ENCODE measurements at regions not wholly inside any gene's neighbourhood (a gene's known extent, or its start where the extent isn't known, plus 50 kb on each side); places are given as distances from the start of the nearest gene placed in this dataset.

DNA sequence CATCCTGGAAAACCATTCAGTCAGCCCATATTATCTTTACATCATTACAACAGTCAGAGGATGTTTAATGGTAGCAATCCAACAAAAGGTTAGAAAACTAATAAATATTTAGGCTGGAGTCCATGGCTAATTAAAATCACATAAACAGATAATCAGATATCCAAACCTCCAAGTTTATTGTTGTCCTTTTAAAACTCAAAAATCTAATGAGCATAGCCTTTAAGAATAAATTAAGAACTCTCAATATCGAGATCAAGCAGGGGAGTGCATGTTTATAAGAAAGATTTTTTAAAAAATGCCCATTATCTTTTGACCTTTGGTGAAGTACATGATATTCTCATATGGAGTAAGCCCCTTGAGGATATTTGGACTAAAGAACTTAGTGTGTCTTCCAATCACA lies 842.9 kb upstream of the SEMA6A start:
- TF ChIP-seq, protein P1, sequence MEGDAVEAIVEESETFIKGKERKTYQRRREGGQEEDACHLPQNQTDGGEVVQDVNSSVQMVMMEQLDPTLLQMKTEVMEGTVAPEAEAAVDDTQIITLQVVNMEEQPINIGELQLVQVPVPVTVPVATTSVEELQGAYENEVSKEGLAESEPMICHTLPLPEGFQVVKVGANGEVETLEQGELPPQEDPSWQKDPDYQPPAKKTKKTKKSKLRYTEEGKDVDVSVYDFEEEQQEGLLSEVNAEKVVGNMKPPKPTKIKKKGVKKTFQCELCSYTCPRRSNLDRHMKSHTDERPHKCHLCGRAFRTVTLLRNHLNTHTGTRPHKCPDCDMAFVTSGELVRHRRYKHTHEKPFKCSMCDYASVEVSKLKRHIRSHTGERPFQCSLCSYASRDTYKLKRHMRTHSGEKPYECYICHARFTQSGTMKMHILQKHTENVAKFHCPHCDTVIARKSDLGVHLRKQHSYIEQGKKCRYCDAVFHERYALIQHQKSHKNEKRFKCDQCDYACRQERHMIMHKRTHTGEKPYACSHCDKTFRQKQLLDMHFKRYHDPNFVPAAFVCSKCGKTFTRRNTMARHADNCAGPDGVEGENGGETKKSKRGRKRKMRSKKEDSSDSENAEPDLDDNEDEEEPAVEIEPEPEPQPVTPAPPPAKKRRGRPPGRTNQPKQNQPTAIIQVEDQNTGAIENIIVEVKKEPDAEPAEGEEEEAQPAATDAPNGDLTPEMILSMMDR (IDR thresholded peaks at IDR 0.05), result no peak
- DNase-seq (ENCODE audit: low spot score), result no peak
- Mint-ChIP-seq H3K27me3 (ENCODE audit: low read depth) (no peaks in the 10 kb centered on the region), H3K36me3 (ENCODE audit: low read depth) (peaks cover 7% of the 10 kb centered on the region), H3K4me3 (ENCODE audit: unreplicated experiment) (no peak overlapping the region), H3K9me3 (ENCODE audit: low read depth) (peaks cover 17% of the 10 kb centered on the region), H3K4me1 (ENCODE audit: low read depth) (no peaks in the 10 kb centered on the region), H3K27ac (ENCODE audit: unreplicated experiment) (no peak overlapping the region)

DNA sequence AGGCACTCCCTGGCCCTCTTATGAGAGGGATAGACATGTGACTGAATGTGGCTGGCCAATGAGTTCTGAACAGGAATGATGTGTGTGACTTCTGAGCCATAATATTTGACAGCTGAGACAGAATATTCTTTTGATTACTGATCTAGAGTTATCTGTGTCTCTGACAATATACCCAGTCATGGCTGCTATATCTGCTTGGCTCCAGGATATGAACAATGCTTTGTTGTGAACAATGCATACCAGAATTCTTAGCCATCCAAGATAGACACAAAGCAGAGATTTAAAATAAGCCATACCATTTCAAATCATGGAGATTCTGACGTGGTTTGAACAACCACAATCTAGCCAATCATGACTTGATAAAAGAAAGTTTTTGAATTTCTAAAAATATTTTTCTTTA lies 840.3 kb upstream of the SEMA6A start:
- Mint-ChIP-seq H3K9me3 (ENCODE audit: low read depth) (peaks cover under 1% of the 10 kb centered on the region), H3K27me3 (ENCODE audit: low read depth) (no peaks in the 10 kb centered on the region), H3K36me3 (ENCODE audit: low read depth) (no peaks in the 10 kb centered on the region), H3K27ac (ENCODE audit: unreplicated experiment) (no peak overlapping the region), H3K4me1 (ENCODE audit: low read depth) (no peaks in the 10 kb centered on the region), H3K4me3 (ENCODE audit: unreplicated experiment) (no peak overlapping the region)
- TF ChIP-seq, protein P1 (IDR thresholded peaks at IDR 0.05), result no peak
- DNase-seq (ENCODE audit: low spot score), result no peak

DNA sequence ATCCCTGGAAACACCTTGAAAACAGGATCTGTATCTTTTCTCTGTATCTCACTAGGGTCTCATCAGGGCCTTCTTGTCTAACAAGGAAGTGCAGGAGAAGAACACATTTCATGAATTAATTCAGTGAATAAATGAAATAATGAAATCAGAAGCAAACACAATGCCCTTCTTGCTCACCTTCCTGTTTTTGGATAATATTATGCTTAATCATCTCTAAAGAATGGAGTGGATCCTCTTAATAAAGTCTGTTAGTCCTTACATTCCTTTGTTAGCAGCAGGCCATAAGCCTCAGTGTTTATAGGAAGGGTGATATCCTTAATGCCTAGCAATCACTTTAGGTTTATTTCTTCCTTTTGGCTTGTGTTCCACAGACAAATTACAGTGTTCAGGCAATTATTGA lies 837.1 kb upstream of the SEMA6A start:
- H3K27me3 Mint-ChIP-seq (ENCODE audit: low read depth), result no peaks in the 10 kb centered on the region
- peaks cover 4% of the 10 kb centered on the region for H3K9me3 Mint-ChIP-seq (ENCODE audit: low read depth)
- H3K4me1 Mint-ChIP-seq (ENCODE audit: low read depth), result no peaks in the 10 kb centered on the region
- H3K36me3 Mint-ChIP-seq (ENCODE audit: low read depth), result no peaks in the 10 kb centered on the region
- no peak overlapping the region for H3K27ac Mint-ChIP-seq (ENCODE audit: unreplicated experiment)
- DNase-seq (ENCODE audit: low spot score), result no peak
- no peak overlapping the region for H3K4me3 Mint-ChIP-seq (ENCODE audit: unreplicated experiment)
- TF ChIP-seq, protein P1 (IDR thresholded peaks at IDR 0.05), result no peak

DNA sequence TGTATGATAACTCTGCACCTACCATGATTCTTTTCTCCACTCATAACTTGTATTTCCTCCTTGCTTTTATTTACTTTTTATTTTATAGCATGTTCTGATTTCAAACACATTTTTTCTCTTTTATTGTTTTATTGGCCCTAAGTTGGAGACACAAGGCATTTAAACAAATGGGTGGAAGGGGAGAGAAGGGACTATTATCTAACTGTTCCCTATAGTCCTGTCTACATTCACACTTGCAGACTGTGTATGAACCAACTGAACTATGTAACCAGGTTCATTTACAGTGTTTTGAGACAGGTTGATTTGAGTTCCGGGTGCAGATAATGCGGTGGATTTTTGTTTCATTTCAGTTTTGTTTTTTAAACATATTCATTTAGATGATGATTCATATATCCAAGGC lies 830.6 kb upstream of the SEMA6A start:
- TF ChIP-seq, protein P1 (IDR thresholded peaks at IDR 0.05), result no peak
- H3K36me3 Mint-ChIP-seq (ENCODE audit: low read depth), result no peaks in the 10 kb centered on the region
- DNase-seq (ENCODE audit: low spot score), result no peak
- H3K27ac Mint-ChIP-seq (ENCODE audit: unreplicated experiment), result no peak overlapping the region
- no peak overlapping the region for H3K4me3 Mint-ChIP-seq (ENCODE audit: unreplicated experiment)
- H3K27me3 Mint-ChIP-seq (ENCODE audit: low read depth), result no peaks in the 10 kb centered on the region
- H3K4me1 Mint-ChIP-seq (ENCODE audit: low read depth), result no peaks in the 10 kb centered on the region
- peaks cover 4% of the 10 kb centered on the region for H3K9me3 Mint-ChIP-seq (ENCODE audit: low read depth)

- H3K9me3 Mint-ChIP-seq (ENCODE audit: low read depth), result peaks cover 6% of the 10 kb centered on the region
- TF ChIP-seq, protein P1 (IDR thresholded peaks at IDR 0.05), result no peak
- no peak for DNase-seq (ENCODE audit: low spot score)
Measured at GRCh38 chr5:117394506-117395157, 820.0 kb upstream of the SEMA6A start.

More at GRCh38 chr5:117394506-117395157, 820.0 kb upstream of the SEMA6A start:
- Mint-ChIP-seq H3K4me1 (ENCODE audit: low read depth) (no peaks in the 10 kb centered on the region), H3K27ac (ENCODE audit: unreplicated experiment) (no peak overlapping the region), H3K4me3 (ENCODE audit: unreplicated experiment) (no peak overlapping the region), H3K36me3 (ENCODE audit: low read depth) (no peaks in the 10 kb centered on the region), H3K27me3 (ENCODE audit: low read depth) (no peaks in the 10 kb centered on the region)
